Motor neuron (in vitro differentiated cells): ENCODE measurements at regions not wholly inside any gene's neighbourhood (a gene's known extent, or its start where the extent isn't known, plus 50 kb on each side); places are given as distances from the start of the nearest gene placed in this dataset.

ENCODE experiments used
- ATAC-seq, 8 experiments: fragments of 200-7000 bp; cut with Tn5 transposase; replicated peaks in 6 of 8; 2 replicates each; pipeline ENCODE4 v1.8.0; 2021; ENCODE audit warnings: mild to moderate bottlenecking in 8 of 8, moderate library complexity in 8 of 8
- H3K27ac ChIP-seq, 2 donors: fragments of 250-450 bp; sonication (Bioruptor Pico); 2 replicates each; pipeline ENCODE4 v1.9.0; 2021; ENCODE audit warnings: antibody characterized with exemption in 2 of 2, mild to moderate bottlenecking in 2 of 2, moderate library complexity in 1 of 2
- H3K4me1 ChIP-seq, 2 donors: fragments of 250-450 bp; sonication (Bioruptor Pico); replicated peaks in 1 of 2; 2 replicates each; pipeline ENCODE4 v1.6.1; 2021; ENCODE audit warnings: antibody characterized with exemption in 2 of 2, mild to moderate bottlenecking in 2 of 2, moderate library complexity in 1 of 2
- H3K4me3 ChIP-seq, 5 donors: fragments of 250-450 bp; sonication (Bioruptor Pico); 2 replicates each; pipeline ENCODE4 v1.9.0; 2021; ENCODE audit warnings: antibody characterized with exemption in 5 of 5, mild to moderate bottlenecking in 5 of 5, moderate library complexity in 4 of 5
- WGBS, 10 experiments: fragments of 450-650 bp; shearing (Covaris generic); methylation state at CpG; one replicate each; pipeline ENCODE4 v1.0.0; 2022; 5-methylcytosine and 5-hydroxymethylcytosine counted together
- in situ Hi-C, 9 experiments: fragments of 400-800 bp; cut with MboI; loops; one replicate each; pipeline ENCODE4 v1.15.0; 2021; ENCODE audit warnings: low sequenced_read_pairs in 9 of 9, low pct_unique_long_range_greater_than_20kb in 2 of 9; ENCODE audit not compliant: unreplicated experiment in 9 of 9

GRCh38 chr2:72007402-72007801 is 140.3 kb downstream of the CYP26B1 start:
- no peaks in the 10 kb centered on the region for H3K4me1 ChIP-seq
- in situ Hi-C loops, result no loop called here
- no peak overlapping the region for H3K4me3 ChIP-seq
- ATAC-seq, result no peak
- H3K27ac ChIP-seq, result no peak overlapping the region
- 73 to 100% (median 87%) methylated on average over 1 to 3 of the region's 9 CpGs; no CpG with 5 or more reads in 4 of the 10 experiments for WGBS, 10 experiments

- Histone ChIP-seq H3K27ac (no peak overlapping the region), H3K4me3 (no peak overlapping the region), H3K4me1 (no peaks in the 10 kb centered on the region)
- ATAC-seq, result no peak
- WGBS, 10 experiments, result 40 to 100% (median 87%) methylated on average over 1 to 4 of the region's 8 CpGs; no CpG with 5 or more reads in 4 of the 10 experiments
- in situ Hi-C loops, result no loop called here
These were observed 141.4 kb downstream of the CYP26B1 start for GRCh38 chr2:72006188-72006736.

- Histone ChIP-seq H3K4me1 (no peaks in the 10 kb centered on the region), H3K4me3 (no peak overlapping the region), H3K27ac (no peak overlapping the region)
- 64 to 100% (median 79%) methylated on average over 1 to 4 of the region's 6 CpGs; no CpG with 5 or more reads in 5 of the 10 experiments for WGBS, 10 experiments
- in situ Hi-C loops, result no loop called here
- no peak for ATAC-seq
These were observed 142.7 kb downstream of the CYP26B1 start for GRCh38 chr2:72004976-72005375.

- ATAC-seq, result no peak
- Histone ChIP-seq H3K4me3 (no peak overlapping the region), H3K4me1 (no peaks in the 10 kb centered on the region), H3K27ac (no peak overlapping the region)
- WGBS, 10 experiments, result 20 to 100% (median 80%) methylated on average over 1 to 5 of the region's 7 CpGs; no CpG with 5 or more reads in 4 of the 10 experiments
- in situ Hi-C loops, result no loop called here
These were observed 143.3 kb downstream of the CYP26B1 start for GRCh38 chr2:72004201-72004915.

GRCh38 chr2:72003796-72004195 is 143.9 kb downstream of the CYP26B1 start:
- Histone ChIP-seq H3K4me1 (no peaks in the 10 kb centered on the region), H3K4me3 (no peak overlapping the region), H3K27ac (no peak overlapping the region)
- in situ Hi-C loops, result no loop called here
- WGBS, 10 experiments, result 60 to 86% (median 75%) methylated on average over 1 to 3 of the region's 3 CpGs; no CpG with 5 or more reads in 7 of the 10 experiments
- no peak for ATAC-seq

- 60 to 100% (median 90%) methylated on average over 1 to 4 of the region's 8 CpGs; no CpG with 5 or more reads in 5 of the 10 experiments for WGBS, 10 experiments
- H3K4me3 ChIP-seq, result no peak overlapping the region
- H3K4me1 ChIP-seq, result no peaks in the 10 kb centered on the region
- no peak overlapping the region for H3K27ac ChIP-seq
- in situ Hi-C loops, result no loop called here
- ATAC-seq, result no peak
These were observed 144.5 kb downstream of the CYP26B1 start for GRCh38 chr2:72003124-72003523.

- no peak for ATAC-seq
- no peak overlapping the region for H3K27ac ChIP-seq
- in situ Hi-C loops, result no loop called here
- WGBS, 10 experiments, result 60 to 100% (median 83%) methylated on average over 1 to 8 of the region's 9 CpGs
- no peak overlapping the region for H3K4me3 ChIP-seq
- H3K4me1 ChIP-seq, result no peaks in the 10 kb centered on the region
These were observed 145.5 kb downstream of the CYP26B1 start for GRCh38 chr2:72001937-72002690.

GRCh38 chr2:72000110-72000509 is 147.6 kb downstream of the CYP26B1 start:
- WGBS, 10 experiments, result 17 to 80% (median 68%) methylated on average over 1 to 4 of the region's 7 CpGs; no CpG with 5 or more reads in 4 of the 10 experiments
- Histone ChIP-seq H3K4me1 (no peaks in the 10 kb centered on the region), H3K4me3 (no peak overlapping the region), H3K27ac (no peak overlapping the region)
- no peak for ATAC-seq
- in situ Hi-C loops, result no loop called here

- Histone ChIP-seq H3K27ac (no peak overlapping the region), H3K4me3 (no peak overlapping the region), H3K4me1 (no peaks in the 10 kb centered on the region)
- WGBS, 10 experiments, result 10 to 95% (median 84%) methylated on average over 1 to 5 of the region's 5 CpGs; no CpG with 5 or more reads in 1 of the 10 experiments
- no peak for ATAC-seq
- in situ Hi-C loops, result loop anchor here in 1 of 9 experiments (10.0 kb wide), 1 partner anchor 195 kb away; no protein-coding TSS in a partner anchor
These were observed 148.1 kb downstream of the CYP26B1 start for GRCh38 chr2:71999580-71999979.

- ATAC-seq, result no peak
- Histone ChIP-seq H3K27ac (no peak overlapping the region), H3K4me1 (no peaks in the 10 kb centered on the region), H3K4me3 (no peak overlapping the region)
- in situ Hi-C loops, result loop anchor here in 1 of 9 experiments (10.0 kb wide), 1 partner anchor 193 kb away; no protein-coding TSS in a partner anchor
These were observed 149.8 kb downstream of the CYP26B1 start for GRCh38 chr2:71997843-71998242.

- 20 to 100% (median 86%) methylated on average over 1 to 3 of the region's 3 CpGs; no CpG with 5 or more reads in 3 of the 10 experiments for WGBS, 10 experiments
- in situ Hi-C loops, result loop anchor here in 1 of 9 experiments (10.0 kb wide), 1 partner anchor 190 kb away; no protein-coding TSS in a partner anchor
- peak in 2 of 8 experiments; percentile 52 to 57 for ATAC-seq
- Histone ChIP-seq H3K4me1 (no peaks in the 10 kb centered on the region), H3K27ac (no peak overlapping the region), H3K4me3 (no peak overlapping the region)
These were observed 152.5 kb downstream of the CYP26B1 start for GRCh38 chr2:71995067-71995665.

GRCh38 chr2:71992036-71992435 is 155.6 kb downstream of the CYP26B1 start:
- in situ Hi-C loops, result loop anchor here in 1 of 9 experiments (10.0 kb wide), 1 partner anchor 187 kb away; no protein-coding TSS in a partner anchor
- WGBS, 10 experiments, result 57 to 83% (median 63%) methylated on average over 1 to 2 of the region's 2 CpGs; no CpG with 5 or more reads in 3 of the 10 experiments
- no peak overlapping the region for H3K4me3 ChIP-seq
- no peaks in the 10 kb centered on the region for H3K4me1 ChIP-seq
- H3K27ac ChIP-seq, result no peak overlapping the region
- no peak for ATAC-seq
